Skeletal muscle satellite cell (primary cell): ENCODE measurements at regions not wholly inside any gene's neighbourhood (a gene's known extent, or its start where the extent isn't known, plus 50 kb on each side); places are given as distances from the start of the nearest gene placed in this dataset.

ENCODE experiments used
- H3K27me3 ChIP-seq: 2 replicates; pipeline ENCODE4 v1.7.0; 2013; ENCODE audit warnings: low read length; ENCODE audit not compliant: control insufficient read depth, insufficient read depth
- H3K36me3 ChIP-seq: 2 replicates; pipeline ENCODE4 v1.7.0; 2013; ENCODE audit warnings: mild to moderate bottlenecking, control low read depth, low read length; ENCODE audit not compliant: insufficient read depth
- H3K4me1 ChIP-seq: 2 replicates; pipeline ENCODE4 v1.7.0; 2013; ENCODE audit warnings: low read length; ENCODE audit not compliant: control insufficient read depth, insufficient read depth
- H3K4me2 ChIP-seq: 2 replicates; pipeline ENCODE4 v1.7.0; 2013; ENCODE audit warnings: mild to moderate bottlenecking, low read length
- H3K4me3 ChIP-seq: 2 replicates; pipeline ENCODE4 v1.7.0; 2013; ENCODE audit warnings: low read length
- H3K9ac ChIP-seq: 2 replicates; pipeline ENCODE4 v1.7.0; 2013; ENCODE audit warnings: mild to moderate bottlenecking, low read depth, low read length, moderate library complexity
- H3K9me3 ChIP-seq: replicated peaks from 2 replicates; pipeline ENCODE4 v1.7.0; 2013; ENCODE audit warnings: mild to moderate bottlenecking, control low read depth, low read length

- no peaks in the 10 kb centered on the region for H3K36me3 ChIP-seq
- no peaks in the 10 kb centered on the region for H3K27me3 ChIP-seq
- H3K4me3 ChIP-seq: no peak overlapping the region
- H3K9ac ChIP-seq: no peak overlapping the region
- H3K4me1 ChIP-seq: no peaks in the 10 kb centered on the region
- no peak overlapping the region for H3K4me2 ChIP-seq
- H3K9me3 ChIP-seq: no peaks in the 10 kb centered on the region
Observed at GRCh38 chr6:122283884-122284283, 115.6 kb upstream of the HSF2 start.

GRCh38 chr6:122284848-122285247 is 114.6 kb upstream of the HSF2 start:
- Histone ChIP-seq H3K4me3 (no peak overlapping the region), H3K27me3 (no peaks in the 10 kb centered on the region)

GRCh38 chr6:122285292-122285913 is 114.0 kb upstream of the HSF2 start:
- Histone ChIP-seq H3K36me3 (no peaks in the 10 kb centered on the region), H3K4me1 (no peaks in the 10 kb centered on the region), H3K9me3 (no peaks in the 10 kb centered on the region), H3K27me3 (no peaks in the 10 kb centered on the region), H3K4me3 (no peak overlapping the region), H3K4me2 (no peak overlapping the region), H3K9ac (no peak overlapping the region)

More at GRCh38 chr6:122284848-122285247, 114.6 kb upstream of the HSF2 start:
- H3K4me2 ChIP-seq: no peak overlapping the region
- H3K4me1 ChIP-seq: no peaks in the 10 kb centered on the region
- H3K36me3 ChIP-seq: no peaks in the 10 kb centered on the region
- H3K9me3 ChIP-seq: no peaks in the 10 kb centered on the region
- H3K9ac ChIP-seq: no peak overlapping the region

DNA sequence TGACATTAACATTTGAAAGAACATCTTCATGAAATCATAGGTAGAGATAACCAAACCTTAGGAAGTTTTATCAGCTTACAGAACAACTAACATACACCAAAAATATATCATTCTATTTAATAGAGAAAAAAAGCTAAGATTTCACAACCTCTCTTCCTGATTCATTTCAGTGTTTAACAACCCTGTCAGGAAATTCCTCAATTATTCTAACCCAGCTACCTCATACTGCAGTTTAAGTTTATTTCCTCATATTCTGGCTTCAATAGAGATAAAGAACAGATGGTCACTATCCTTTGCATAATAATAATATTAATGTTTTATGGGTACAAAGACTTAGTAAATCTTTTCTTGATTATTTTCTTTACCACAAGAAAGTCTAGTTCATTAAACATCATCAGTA is 112.9 kb upstream of the HSF2 start:
- no peaks in the 10 kb centered on the region for H3K27me3 ChIP-seq
- H3K36me3 ChIP-seq: no peaks in the 10 kb centered on the region
- H3K9ac ChIP-seq: no peak overlapping the region
- H3K4me2 ChIP-seq: no peak overlapping the region
- H3K4me3 ChIP-seq: no peak overlapping the region
- H3K4me1 ChIP-seq: no peaks in the 10 kb centered on the region
- H3K9me3 ChIP-seq: no peaks in the 10 kb centered on the region

- Histone ChIP-seq H3K9ac (no peak overlapping the region), H3K4me2 (no peak overlapping the region), H3K36me3 (no peaks in the 10 kb centered on the region), H3K9me3 (no peaks in the 10 kb centered on the region), H3K4me3 (no peak overlapping the region), H3K4me1 (no peaks in the 10 kb centered on the region), H3K27me3 (no peaks in the 10 kb centered on the region)
Observed at GRCh38 chr6:122289762-122290539, 109.5 kb upstream of the HSF2 start.

DNA sequence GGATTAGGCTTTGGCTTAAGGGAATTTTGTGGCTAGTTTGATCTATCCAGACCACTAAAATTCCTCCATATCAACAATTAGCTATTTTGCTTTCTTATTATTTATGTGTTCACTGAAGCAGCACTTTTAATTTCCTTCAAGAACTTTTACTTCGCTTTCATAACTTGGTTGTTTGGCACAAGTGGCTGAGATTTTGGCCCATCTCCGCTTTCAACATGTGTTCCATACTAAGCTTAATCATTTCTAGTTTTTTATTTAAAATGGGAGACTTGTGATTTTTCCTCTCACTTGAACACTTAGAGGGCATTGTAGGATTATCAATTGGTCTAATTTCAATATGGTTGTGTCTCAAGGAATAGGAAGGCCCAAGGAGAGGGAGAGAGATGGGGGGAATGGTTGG is 102.4 kb upstream of the HSF2 start:
- Histone ChIP-seq H3K4me2 (no peak overlapping the region), H3K4me1 (no peaks in the 10 kb centered on the region), H3K27me3 (no peaks in the 10 kb centered on the region), H3K4me3 (no peak overlapping the region), H3K9ac (no peak overlapping the region), H3K36me3 (no peaks in the 10 kb centered on the region), H3K9me3 (no peaks in the 10 kb centered on the region)

DNA sequence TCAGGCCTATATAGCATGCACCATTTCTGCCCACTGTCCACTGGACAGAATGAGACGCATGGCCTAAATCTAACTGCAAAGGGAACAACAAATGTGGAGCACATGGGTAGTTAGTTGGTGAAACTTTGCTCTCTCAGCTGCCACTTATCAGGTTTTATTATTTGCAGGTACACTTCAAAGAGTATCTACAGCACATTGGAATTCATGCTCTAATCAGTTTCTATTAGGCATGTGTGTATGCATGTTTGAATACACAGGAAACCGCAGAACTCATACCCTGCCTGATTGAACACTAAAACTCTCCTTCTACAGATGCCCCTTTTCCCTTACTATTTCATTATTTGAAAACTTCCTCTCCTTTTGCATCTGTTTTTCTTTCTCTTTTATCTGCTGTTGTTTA is 97.4 kb upstream of the HSF2 start:
- Histone ChIP-seq H3K4me3 (no peak overlapping the region), H3K9ac (no peak overlapping the region), H3K9me3 (no peaks in the 10 kb centered on the region), H3K36me3 (no peaks in the 10 kb centered on the region), H3K27me3 (no peaks in the 10 kb centered on the region), H3K4me2 (no peak overlapping the region), H3K4me1 (no peaks in the 10 kb centered on the region)

DNA sequence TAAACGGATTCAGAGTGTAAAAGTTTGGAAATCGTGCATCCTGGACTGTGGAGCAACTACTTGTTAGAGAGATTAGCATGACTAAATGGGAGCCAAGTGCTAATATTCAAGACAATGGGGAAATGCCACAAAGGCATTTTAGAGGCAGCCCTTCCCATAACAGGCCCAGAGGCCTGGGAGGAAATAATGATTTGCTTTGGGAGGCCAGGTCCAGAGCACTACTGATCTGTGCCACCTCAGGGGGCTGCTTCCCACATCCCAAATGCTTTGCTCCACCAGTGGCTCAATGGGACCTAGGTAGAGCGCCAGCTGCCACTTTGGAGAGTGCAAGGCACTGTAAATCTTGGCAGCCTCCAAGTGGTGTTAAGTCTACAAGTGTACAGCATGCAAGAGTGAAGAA is 91.9 kb upstream of the HSF2 start:
- Histone ChIP-seq H3K9me3 (no peaks in the 10 kb centered on the region), H3K4me3 (no peak overlapping the region), H3K27me3 (no peaks in the 10 kb centered on the region), H3K4me1 (no peaks in the 10 kb centered on the region), H3K4me2 (no peak overlapping the region), H3K9ac (no peak overlapping the region), H3K36me3 (no peaks in the 10 kb centered on the region)

- Histone ChIP-seq H3K4me1 (no peaks in the 10 kb centered on the region), H3K9ac (no peak overlapping the region), H3K36me3 (no peaks in the 10 kb centered on the region), H3K4me3 (no peak overlapping the region), H3K4me2 (no peak overlapping the region), H3K27me3 (no peaks in the 10 kb centered on the region), H3K9me3 (no peaks in the 10 kb centered on the region)
Observed at GRCh38 chr6:122308074-122308473, 91.4 kb upstream of the HSF2 start.

- Histone ChIP-seq H3K9ac (no peak overlapping the region), H3K4me1 (no peaks in the 10 kb centered on the region), H3K9me3 (no peaks in the 10 kb centered on the region), H3K4me3 (no peak overlapping the region), H3K27me3 (no peaks in the 10 kb centered on the region), H3K4me2 (no peak overlapping the region), H3K36me3 (no peaks in the 10 kb centered on the region)
Observed at GRCh38 chr6:122315842-122316241, 83.6 kb upstream of the HSF2 start.

- Histone ChIP-seq H3K9ac (peak overlapping the region; percentile 10), H3K4me3 (peak overlapping the region; percentile 66), H3K9me3 (no peaks in the 10 kb centered on the region)
Observed at GRCh38 chr6:122322824-122323223, 76.6 kb upstream of the HSF2 start.

GRCh38 chr6:122323361-122323760 is 76.1 kb upstream of the HSF2 start:
- Histone ChIP-seq H3K36me3 (no peaks in the 10 kb centered on the region), H3K9me3 (no peaks in the 10 kb centered on the region), H3K4me1 (no peaks in the 10 kb centered on the region), H3K4me2 (peak overlapping the region; percentile 80), H3K27me3 (no peaks in the 10 kb centered on the region), H3K9ac (peak overlapping the region; percentile 10), H3K4me3 (peak overlapping the region; percentile 66)

More at GRCh38 chr6:122322824-122323223, 76.6 kb upstream of the HSF2 start:
- Histone ChIP-seq H3K36me3 (no peaks in the 10 kb centered on the region), H3K4me1 (no peaks in the 10 kb centered on the region), H3K27me3 (no peaks in the 10 kb centered on the region), H3K4me2 (peak overlapping the region; percentile 80)
